Rectal smooth muscle tissue (tissue), 1 donor: ENCODE measurements at regions not wholly inside any gene's neighbourhood (a gene's known extent, or its start where the extent isn't known, plus 50 kb on each side); places are given as distances from the start of the nearest gene placed in this dataset.
"Not testable (repeated sequence)": the region's sequence is repeated elsewhere in the genome, so short reads cannot be mapped to it uniquely, and the experiment has no call there.

Experiments used
- H3K27ac ChIP-seq: one replicate; pipeline ENCODE4 v1.7.0; 2013; ENCODE audit warnings: low read depth, low read length, inconsistent platforms
- H3K27me3 ChIP-seq: one replicate; pipeline ENCODE4 v1.7.0; 2013; ENCODE audit warnings: low read length; ENCODE audit not compliant: control insufficient read depth, insufficient read depth
- H3K36me3 ChIP-seq: one replicate; pipeline ENCODE4 v1.7.0; 2013; ENCODE audit warnings: low read length; ENCODE audit not compliant: control insufficient read depth, insufficient read depth
- H3K4me1 ChIP-seq: one replicate; pipeline ENCODE4 v1.7.0; 2013; ENCODE audit warnings: low read length; ENCODE audit not compliant: control insufficient read depth, insufficient read depth
- H3K4me3 ChIP-seq: one replicate; pipeline ENCODE4 v1.7.0; 2013; ENCODE audit warnings: low read length
- H3K9ac ChIP-seq: one replicate; pipeline ENCODE4 v1.7.0; 2013; ENCODE audit warnings: low read length

DNA sequence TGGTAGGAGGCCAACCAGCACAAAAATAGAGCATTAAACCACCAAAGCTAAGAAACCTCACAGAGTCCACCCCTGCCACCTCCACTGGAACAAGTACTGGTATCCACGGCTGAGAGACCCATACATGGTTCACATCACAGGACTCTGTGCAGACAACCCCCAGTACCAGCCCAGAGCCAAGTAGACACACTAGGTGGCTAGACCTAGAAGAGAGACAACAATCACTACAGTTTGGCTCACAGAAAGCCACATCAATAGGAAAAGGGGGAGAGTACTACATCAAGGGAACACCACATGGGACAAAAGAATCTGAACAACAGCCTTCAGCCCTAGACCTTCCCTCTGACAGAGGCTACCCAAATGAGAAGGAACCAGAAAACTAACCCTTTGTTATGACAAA is 1614.9 kb downstream of the EFNB2 start:
- not testable (repeated sequence) for H3K9ac ChIP-seq, H3K4me3 ChIP-seq, H3K4me1 ChIP-seq, H3K36me3 ChIP-seq, H3K27ac ChIP-seq, H3K27me3 ChIP-seq

DNA sequence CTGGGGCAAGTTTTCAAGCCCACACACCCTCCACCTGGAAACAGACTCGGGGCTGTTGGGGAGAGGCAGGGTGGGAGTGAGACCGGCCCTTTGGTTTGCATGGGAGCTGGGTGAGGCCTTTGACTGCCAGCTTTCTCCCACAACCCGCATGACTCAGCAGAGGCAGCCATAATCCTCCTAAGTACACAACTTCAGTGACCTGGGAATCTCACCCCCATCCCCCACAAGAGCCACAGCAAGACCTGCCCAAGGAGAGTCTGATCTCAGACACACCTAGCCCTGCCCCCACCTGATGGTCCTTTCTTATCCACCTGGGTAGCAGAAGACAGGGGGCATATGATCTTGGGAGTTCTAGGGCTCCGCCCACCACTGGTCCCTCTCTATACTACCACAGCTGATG is 1615.4 kb downstream of the EFNB2 start:
- Histone ChIP-seq H3K27ac (no peak overlapping the region), H3K9ac (no peak overlapping the region), H3K4me3 (no peak overlapping the region), H3K4me1 (no peaks in the 10 kb centered on the region), H3K27me3 (no peaks in the 10 kb centered on the region), H3K36me3 (no peaks in the 10 kb centered on the region)

DNA sequence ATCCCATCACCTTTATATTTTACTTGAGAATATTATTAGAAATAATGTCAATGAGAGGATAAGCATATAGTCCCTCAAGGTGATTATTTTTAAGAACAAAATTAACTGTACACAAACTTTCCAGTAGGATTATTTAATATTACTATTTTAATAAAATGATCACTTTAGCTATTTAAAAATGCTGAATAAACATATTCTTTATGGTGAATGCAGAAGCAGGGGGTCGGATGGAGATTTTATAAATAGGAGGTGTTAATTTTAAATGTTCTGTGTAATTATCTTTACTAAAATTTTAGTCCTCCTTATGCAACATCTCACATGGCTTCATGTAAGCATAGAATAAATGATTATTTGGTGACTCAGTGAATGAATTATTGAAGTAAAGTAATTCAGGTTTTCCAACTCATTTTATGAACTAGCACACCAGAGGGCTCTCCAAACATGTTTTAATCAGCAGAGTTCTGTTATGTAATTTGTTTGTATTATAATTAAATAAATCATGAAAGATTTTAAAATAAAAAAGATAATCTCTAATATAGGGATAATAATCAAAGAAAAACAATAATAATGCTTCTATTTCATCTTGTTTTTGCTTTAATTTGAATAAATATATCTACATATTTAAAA is 1635.2 kb downstream of the EFNB2 start:
- no peaks in the 10 kb centered on the region for H3K4me1 ChIP-seq
- H3K27ac ChIP-seq = no peak overlapping the region
- no peak overlapping the region for H3K4me3 ChIP-seq
- no peak overlapping the region for H3K9ac ChIP-seq
- H3K36me3 ChIP-seq = no peaks in the 10 kb centered on the region
- no peaks in the 10 kb centered on the region for H3K27me3 ChIP-seq

DNA sequence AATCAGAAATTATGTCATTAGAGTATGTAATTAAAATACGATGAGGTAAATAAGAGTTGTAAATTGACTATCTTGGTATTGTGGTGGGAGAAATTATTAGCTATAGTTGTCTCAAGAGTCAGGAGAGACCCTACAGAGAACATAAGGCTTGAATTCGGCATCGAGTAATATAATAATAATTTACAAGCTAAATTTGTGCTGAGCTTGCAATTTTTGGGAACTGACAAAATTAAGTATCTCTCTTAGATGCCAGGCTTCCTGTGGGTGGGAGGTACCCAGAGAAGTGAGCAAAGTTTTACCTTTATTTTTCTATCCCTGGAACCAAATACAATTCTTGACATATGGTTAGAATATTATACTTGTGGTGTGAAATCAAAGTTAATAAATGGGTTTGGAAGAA is 1637.0 kb downstream of the EFNB2 start:
- Histone ChIP-seq H3K27ac (no peak overlapping the region), H3K4me3 (no peak overlapping the region), H3K36me3 (no peaks in the 10 kb centered on the region), H3K4me1 (no peaks in the 10 kb centered on the region), H3K9ac (no peak overlapping the region), H3K27me3 (no peaks in the 10 kb centered on the region)

DNA sequence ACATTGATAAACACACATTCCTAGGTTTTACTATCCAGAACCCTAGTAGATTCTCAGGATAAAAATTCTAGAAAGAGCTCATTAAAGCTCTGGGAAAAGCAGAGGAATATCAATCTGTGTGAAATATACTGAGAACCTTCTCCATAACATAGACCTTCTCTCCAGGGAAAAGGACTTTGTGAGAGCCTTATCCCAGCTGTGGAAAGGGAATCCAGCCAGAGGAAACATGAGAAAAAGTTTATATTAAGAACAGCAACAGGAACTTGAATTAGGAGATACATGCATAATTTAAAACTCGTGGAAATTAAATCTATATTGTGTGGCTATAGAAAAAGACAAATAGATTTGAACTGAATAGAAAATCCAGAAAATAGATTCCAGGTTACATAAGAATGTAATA is 1639.9 kb downstream of the EFNB2 start:
- Histone ChIP-seq H3K9ac (no peak overlapping the region), H3K4me3 (no peak overlapping the region), H3K27me3 (no peaks in the 10 kb centered on the region), H3K36me3 (no peaks in the 10 kb centered on the region), H3K4me1 (no peaks in the 10 kb centered on the region), H3K27ac (no peak overlapping the region)

DNA sequence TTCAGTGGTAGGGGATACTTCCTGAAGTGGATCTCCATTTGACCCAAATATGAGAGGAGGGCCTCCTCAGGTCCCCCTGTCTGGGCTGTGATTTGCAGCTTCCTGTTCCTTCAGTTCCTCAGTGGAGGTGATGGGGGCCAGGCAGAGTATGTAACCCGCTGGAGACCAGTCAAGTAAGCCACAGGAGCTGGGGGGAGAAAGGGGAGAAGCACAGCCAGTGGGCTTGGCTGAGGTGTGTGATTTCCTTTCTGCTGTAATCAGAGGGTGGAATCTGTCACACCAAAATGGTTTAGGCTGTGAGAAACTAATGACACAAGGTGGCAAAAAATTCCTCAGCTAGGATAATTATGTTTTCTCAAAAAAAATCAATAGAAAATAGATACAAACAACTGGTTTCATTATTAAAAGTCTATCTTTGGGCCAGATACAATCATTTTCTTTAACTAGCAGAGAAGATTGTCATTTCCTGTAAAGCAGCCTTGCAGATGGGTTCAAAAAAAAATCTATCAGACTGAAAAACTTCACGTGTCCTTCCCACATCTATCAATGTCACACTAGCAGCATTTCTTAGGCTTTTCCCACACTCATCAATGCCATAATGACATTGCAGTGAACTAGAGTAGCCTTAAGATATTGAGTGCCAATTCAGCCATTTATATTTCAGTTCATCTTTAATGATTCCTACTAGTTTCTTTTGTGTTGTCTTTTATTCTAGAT is 1660.3 kb downstream of the EFNB2 start:
- no peak overlapping the region for H3K27ac ChIP-seq
- no peaks in the 10 kb centered on the region for H3K27me3 ChIP-seq
- no peak overlapping the region for H3K4me3 ChIP-seq
- H3K36me3 ChIP-seq = no peaks in the 10 kb centered on the region
- H3K9ac ChIP-seq = no peak overlapping the region
- no peaks in the 10 kb centered on the region for H3K4me1 ChIP-seq

DNA sequence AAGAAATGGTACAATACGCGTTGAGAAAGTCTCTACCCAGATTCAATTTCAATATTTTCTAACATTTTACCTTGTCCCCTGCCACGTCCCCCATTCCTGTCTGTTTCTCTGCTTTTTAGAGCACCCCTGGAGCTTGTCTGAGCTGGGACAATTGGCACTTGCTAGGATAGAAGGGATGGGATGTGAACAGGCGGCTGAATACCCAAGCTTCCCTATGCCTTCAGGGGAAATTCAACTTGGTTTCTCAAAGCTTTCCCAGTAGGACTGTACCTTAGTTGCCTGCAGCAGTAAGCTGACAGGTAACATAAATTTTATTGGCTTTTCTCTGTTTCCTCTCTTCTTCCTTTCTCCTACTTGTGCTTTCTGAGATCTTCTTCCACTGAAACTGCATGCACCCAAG is 1663.3 kb downstream of the EFNB2 start:
- Histone ChIP-seq H3K27ac (no peak overlapping the region), H3K9ac (no peak overlapping the region), H3K27me3 (no peaks in the 10 kb centered on the region), H3K4me3 (no peak overlapping the region), H3K36me3 (no peaks in the 10 kb centered on the region), H3K4me1 (no peaks in the 10 kb centered on the region)

DNA sequence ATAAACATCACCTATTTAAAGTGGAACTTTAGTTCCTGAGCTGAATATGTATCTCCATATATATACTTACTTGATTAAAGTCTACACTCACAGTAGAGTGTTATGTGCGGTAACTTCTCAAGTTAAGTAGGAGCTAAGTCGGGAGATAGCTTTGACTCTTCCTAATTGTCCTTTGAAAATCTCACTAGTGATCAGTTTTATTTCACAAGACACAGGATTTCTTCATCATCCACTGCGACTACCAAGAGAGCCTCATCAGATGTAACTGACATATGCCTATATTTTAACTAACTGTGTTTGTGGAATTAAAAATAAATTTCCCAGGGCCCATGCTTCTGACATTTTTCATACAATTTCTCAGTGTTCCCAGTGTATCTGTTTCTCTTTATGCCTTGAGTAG is 1664.0 kb downstream of the EFNB2 start:
- Histone ChIP-seq H3K9ac (no peak overlapping the region), H3K27ac (no peak overlapping the region), H3K4me3 (no peak overlapping the region), H3K36me3 (no peaks in the 10 kb centered on the region), H3K27me3 (no peaks in the 10 kb centered on the region), H3K4me1 (no peaks in the 10 kb centered on the region)

DNA sequence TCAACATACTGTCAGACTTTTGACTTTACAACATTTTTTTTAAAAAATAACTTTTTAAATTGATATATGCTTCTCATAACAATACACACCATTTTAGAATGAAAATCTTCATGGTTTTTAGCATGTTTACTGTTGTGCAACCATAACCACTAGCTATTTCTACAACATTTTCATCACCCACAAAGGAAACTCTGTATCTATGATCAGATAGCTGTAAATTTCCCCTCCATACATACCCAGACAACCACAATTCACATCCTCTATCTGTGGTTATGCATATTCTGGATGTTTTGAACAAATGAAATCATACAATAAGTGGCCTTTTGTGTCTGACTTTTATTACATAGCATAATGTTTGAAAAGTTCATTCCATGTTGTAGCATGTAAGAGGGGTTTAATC is 1666.0 kb downstream of the EFNB2 start:
- Histone ChIP-seq H3K36me3 (no peaks in the 10 kb centered on the region), H3K9ac (no peak overlapping the region), H3K27ac (no peak overlapping the region), H3K27me3 (no peaks in the 10 kb centered on the region), H3K4me1 (no peaks in the 10 kb centered on the region), H3K4me3 (no peak overlapping the region)

DNA sequence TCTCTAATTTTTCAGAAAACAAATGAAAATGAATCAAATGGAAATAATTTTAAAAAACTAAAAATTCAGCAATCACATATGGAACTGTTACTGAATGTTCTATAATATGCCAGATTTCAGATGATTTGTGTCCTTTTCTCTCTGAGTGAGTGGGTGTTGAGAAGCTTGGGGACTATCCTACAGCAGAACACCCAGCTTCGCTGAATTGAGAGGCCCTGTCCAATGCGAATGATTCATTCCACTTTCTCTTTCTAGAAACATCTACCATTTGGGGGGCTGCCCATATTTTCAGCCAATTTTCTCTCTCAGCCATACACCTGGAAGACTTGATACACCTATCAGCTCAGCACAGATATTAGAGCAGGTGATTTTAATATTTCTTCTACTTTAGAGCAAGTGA is 1666.7 kb downstream of the EFNB2 start:
- H3K9ac ChIP-seq = no peak overlapping the region
- H3K4me3 ChIP-seq = no peak overlapping the region
- H3K27me3 ChIP-seq = no peaks in the 10 kb centered on the region
- no peaks in the 10 kb centered on the region for H3K36me3 ChIP-seq
- H3K4me1 ChIP-seq = no peaks in the 10 kb centered on the region
- H3K27ac ChIP-seq = no peak overlapping the region

DNA sequence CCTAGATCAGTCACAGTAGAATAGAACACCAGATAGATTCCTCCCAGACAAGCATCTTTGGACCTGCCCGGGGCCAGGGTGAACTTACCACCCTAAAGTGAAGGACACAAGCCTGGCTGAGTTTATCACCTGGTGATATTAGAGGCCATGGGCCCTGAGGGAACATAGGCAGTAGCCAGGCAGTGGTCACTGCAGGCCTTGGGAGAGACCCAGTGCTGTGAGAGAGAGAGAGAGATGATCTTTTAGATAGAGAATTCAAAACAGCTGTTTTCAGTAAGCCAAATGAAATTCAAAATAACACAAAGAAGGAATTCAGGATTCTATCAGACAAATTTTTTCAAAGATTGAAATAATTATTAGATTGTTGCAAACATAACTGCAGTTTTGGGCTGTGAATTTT is 1679.9 kb downstream of the EFNB2 start:
- Histone ChIP-seq H3K4me3 (no peak overlapping the region), H3K27me3 (no peaks in the 10 kb centered on the region), H3K4me1 (no peaks in the 10 kb centered on the region), H3K9ac (no peak overlapping the region), H3K36me3 (no peaks in the 10 kb centered on the region), H3K27ac (no peak overlapping the region)

DNA sequence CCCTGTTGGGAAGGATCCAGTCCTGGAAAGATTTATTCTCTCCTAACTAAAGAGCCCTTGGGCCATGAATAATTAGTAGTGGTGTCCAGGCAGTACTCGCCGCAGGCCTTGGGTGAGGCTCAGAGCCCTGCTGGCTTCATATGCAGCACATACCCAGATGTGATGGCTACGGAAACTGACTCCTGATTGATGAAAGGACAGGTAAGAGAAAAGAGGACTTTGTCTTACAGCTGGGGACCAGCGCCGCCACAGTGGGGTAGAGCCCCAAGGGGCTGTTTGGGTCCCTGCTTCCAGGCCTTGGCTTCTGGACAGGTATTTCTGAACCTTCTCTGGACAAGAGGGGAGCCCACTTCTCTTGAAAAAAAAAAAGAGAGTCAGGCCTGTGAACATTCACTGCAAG is 1680.8 kb downstream of the EFNB2 start:
- no peak overlapping the region for H3K4me3 ChIP-seq
- H3K4me1 ChIP-seq = no peaks in the 10 kb centered on the region
- no peaks in the 10 kb centered on the region for H3K27me3 ChIP-seq
- H3K27ac ChIP-seq = no peak overlapping the region
- no peaks in the 10 kb centered on the region for H3K36me3 ChIP-seq
- no peak overlapping the region for H3K9ac ChIP-seq

DNA sequence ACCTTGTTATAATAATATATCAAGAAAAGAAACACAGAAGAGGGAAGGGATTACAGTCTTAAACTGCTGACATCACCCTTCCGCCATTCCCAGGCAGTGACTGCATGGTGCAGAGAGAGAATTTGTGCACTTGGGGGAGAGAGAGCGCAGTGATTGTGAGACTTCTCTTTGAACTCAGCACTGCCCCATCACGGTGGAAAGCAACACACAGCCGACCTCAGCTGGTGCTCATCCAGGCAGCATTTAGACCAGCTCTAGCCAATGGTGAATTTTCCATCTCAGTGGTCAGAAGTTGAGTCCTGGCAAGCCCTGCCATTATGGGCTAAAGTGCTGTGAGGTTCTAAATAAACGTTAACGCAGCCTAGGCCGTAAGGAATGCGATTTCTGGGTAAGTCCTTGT is 1681.5 kb downstream of the EFNB2 start:
- Histone ChIP-seq H3K27ac (no peak overlapping the region), H3K27me3 (no peaks in the 10 kb centered on the region), H3K36me3 (no peaks in the 10 kb centered on the region), H3K4me1 (no peaks in the 10 kb centered on the region), H3K9ac (no peak overlapping the region), H3K4me3 (no peak overlapping the region)
